DMS53 treated with DMSO at 0.1 percent for 48 hours (cell line): ENCODE measurements at regions not wholly inside any gene's neighbourhood (a gene's known extent, or its start where the extent isn't known, plus 50 kb on each side); places are given as distances from the start of the nearest gene placed in this dataset.
"Not testable (repeated sequence)": the region's sequence is repeated elsewhere in the genome, so short reads cannot be mapped to it uniquely, and the experiment has no call there.

ENCODE experiments used
- DNase-seq: peaks from one replicate; lab custom pipeline; 2025; ENCODE audit not compliant: unreplicated experiment; lab: John Stamatoyannopoulos, UW

- DNase-seq, result peak; percentile 63
Measured at GRCh38 chr1:209095627-209096595, 487.6 kb upstream of the CAMK1G start.

GRCh38 chr1:209100460-209100859, 483.1 kb upstream of the CAMK1G start:
- DNase-seq, result no peak

- DNase-seq, result no peak
Measured at GRCh38 chr1:209101106-209101505, 482.4 kb upstream of the CAMK1G start.

- no peak for DNase-seq
Measured at GRCh38 chr1:209102120-209102519, 481.4 kb upstream of the CAMK1G start.

- no peak for DNase-seq
Measured at GRCh38 chr1:209102531-209102930, 481.0 kb upstream of the CAMK1G start.

- DNase-seq, result no peak
Measured at GRCh38 chr1:209103092-209103491, 480.4 kb upstream of the CAMK1G start.

- DNase-seq, result no peak
Measured at GRCh38 chr1:209104646-209105045, 478.9 kb upstream of the CAMK1G start.

GRCh38 chr1:209105701-209106100, 477.8 kb upstream of the CAMK1G start:
- no peak for DNase-seq

- DNase-seq, result no peak
Measured at GRCh38 chr1:209106237-209106741, 477.2 kb upstream of the CAMK1G start.

GRCh38 chr1:209106861-209107260, 476.7 kb upstream of the CAMK1G start:
- no peak for DNase-seq

- DNase-seq, result no peak
Measured at GRCh38 chr1:209107535-209107934, 476.0 kb upstream of the CAMK1G start.

GRCh38 chr1:209109001-209109785, 474.3 kb upstream of the CAMK1G start:
- no peak for DNase-seq

GRCh38 chr1:209113521-209113920, 470.0 kb upstream of the CAMK1G start:
- no peak for DNase-seq

GRCh38 chr1:209116705-209117104, 466.8 kb upstream of the CAMK1G start:
- no peak for DNase-seq

- DNase-seq, result no peak
Measured at GRCh38 chr1:209123601-209124000, 459.9 kb upstream of the CAMK1G start.

GRCh38 chr1:209129091-209129490, 454.4 kb upstream of the CAMK1G start:
- DNase-seq, result not testable (repeated sequence)

- no peak for DNase-seq
Measured at GRCh38 chr1:209130886-209131285, 452.6 kb upstream of the CAMK1G start.

- DNase-seq, result no peak
Measured at GRCh38 chr1:209132736-209133467, 450.6 kb upstream of the CAMK1G start.

- no peak for DNase-seq
Measured at GRCh38 chr1:209134001-209134400, 449.5 kb upstream of the CAMK1G start.

GRCh38 chr1:209143916-209144315, 439.6 kb upstream of the CAMK1G start:
- no peak for DNase-seq

GRCh38 chr1:209150114-209150513, 433.4 kb upstream of the CAMK1G start:
- DNase-seq, result no peak
